G401 (cell line): ENCODE measurements at regions not wholly inside any gene's neighbourhood (a gene's known extent, or its start where the extent isn't known, plus 50 kb on each side); places are given as distances from the start of the nearest gene placed in this dataset.

Source experiments
- DNase-seq: peaks from one replicate; pipeline ENCODE4 v3.0.0-alpha.2; 2015; ENCODE audit warnings: low spot score
- in situ Hi-C: cut with HindIII; loops from 2 replicates; pipeline ENCODE4 v1.10.0; 2016; ENCODE audit warnings: low sequenced_read_pairs, mixed read lengths

DNA sequence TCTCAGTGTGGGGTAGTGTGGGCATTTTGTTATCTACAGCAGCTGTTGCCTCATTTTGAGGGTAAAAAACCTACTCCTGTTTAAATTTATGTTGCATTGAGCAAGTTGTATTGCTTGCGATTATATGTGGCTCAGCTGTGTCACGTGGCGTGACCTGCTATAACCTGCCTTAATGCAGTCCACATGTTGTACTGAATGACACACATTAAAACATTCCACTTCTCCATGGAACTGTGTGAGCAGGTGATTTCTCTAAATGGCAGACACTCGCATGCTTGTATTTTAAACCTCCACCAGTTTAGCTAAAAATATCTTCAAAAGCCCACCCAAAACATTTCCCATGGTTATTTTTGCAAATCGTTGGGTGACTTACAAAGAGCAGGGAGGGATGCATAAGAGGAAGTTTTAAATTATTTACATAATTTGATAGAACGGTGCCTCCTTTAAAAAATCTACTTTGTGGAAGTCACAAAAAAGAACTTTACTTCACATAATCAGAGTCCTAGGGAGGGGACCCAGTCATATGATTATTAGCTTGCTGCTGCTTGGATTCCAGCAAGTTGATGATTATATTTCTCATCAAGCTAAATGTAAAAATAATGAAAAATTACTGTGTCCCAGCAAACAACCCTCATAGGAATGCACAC, 163.3 kb upstream of the ZEB2 start:
- in situ Hi-C loops: no loop called here
- DNase-seq: no peak

DNA sequence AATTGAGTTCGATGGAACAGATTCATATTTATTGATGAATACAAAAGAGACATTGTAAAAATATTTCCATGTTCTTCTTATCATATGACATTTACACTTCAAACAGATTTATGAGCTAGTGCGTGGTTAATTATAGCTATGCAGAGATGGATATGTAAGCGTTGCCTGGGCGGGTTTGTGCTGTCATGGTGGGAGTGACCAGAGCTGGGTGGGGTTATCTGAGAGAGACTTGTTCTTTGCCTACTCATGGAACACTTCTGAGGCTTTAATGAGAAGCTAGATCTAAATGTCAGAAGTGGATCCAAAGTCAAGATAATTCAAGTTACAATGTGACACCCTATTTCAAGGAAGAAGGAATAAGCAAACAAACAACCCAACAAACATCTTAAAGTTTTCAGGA, 162.3 kb upstream of the ZEB2 start:
- in situ Hi-C loops: no loop called here
- DNase-seq: no peak

DNA sequence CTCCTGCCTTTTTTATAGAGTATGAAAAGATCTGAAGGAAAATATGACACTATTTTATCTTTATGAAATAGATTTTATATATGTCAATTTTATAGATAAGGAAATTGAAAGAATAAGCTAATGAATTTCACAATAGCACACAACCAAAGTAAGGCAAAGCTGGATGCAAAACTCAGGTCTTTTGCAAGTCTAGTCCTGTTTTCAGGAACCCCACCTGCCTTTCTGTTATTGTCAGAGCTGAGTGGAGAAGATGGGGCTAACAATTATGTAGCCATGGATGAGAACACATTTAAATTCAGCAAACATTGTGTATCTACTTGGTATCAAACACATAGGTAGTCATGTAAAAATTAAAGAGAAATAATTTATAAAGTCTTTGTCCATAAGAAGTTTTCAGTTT, 161.5 kb upstream of the ZEB2 start:
- in situ Hi-C loops: no loop called here
- DNase-seq: no peak

DNA sequence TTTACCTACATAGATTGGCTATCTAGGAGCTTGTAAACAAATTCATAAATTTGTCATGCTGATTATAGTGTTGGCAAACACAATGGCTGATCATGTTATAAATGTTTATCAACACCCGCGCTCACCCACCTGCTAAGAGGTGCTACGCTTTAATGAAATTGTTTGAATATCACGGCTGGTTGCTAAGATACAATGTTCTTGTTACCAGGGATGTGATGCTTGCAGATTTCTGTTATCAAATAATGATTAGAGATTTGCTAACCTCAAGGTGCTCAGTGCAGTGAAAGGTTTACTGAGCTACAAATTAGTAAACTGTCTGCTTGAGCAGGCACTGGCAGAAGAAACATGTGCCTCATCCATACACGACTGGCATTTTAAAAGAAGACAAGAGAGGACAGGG, 160.0 kb upstream of the ZEB2 start:
- DNase-seq: no peak
- in situ Hi-C loops: no loop called here

DNA sequence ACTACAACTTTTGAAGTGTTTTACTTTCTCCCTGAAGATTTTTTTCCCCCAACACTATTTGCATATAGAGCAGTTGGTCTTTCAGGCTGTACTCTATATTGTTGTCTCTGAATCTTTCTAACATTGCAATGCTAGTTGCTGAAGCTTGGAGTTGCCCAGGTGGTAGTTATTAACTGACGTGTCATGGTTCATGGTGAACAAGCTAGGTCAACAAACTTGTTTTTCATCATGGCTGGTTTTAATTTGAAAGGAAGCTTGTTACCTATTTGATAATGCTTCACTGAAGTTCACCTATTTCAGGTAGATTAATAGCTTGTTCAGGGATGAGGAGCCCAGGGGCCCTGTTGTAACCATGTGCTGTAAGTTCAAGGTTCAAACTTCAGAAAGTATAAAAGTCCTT, 158.8 kb upstream of the ZEB2 start:
- in situ Hi-C loops: no loop called here
- DNase-seq: no peak

DNA sequence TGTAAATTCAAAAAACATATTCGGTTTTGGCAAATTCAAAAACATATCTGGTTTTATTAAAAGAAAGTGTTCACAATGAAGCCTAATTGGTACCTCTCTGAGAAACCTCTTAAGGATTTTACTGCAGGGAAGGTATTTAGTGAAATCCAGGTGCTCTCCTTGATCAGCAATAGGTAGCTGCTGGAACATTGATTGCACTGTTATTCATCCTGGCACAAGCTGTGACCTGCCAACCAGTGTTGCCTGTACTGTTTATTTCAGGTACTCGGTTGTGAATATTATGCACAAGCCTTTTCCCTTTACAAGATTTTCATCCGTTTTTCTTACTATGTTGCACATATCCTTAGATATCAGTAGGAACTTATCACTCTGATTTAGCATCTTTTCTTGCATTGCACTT, 155.8 kb upstream of the ZEB2 start:
- no peak for DNase-seq
- in situ Hi-C loops: no loop called here

DNA sequence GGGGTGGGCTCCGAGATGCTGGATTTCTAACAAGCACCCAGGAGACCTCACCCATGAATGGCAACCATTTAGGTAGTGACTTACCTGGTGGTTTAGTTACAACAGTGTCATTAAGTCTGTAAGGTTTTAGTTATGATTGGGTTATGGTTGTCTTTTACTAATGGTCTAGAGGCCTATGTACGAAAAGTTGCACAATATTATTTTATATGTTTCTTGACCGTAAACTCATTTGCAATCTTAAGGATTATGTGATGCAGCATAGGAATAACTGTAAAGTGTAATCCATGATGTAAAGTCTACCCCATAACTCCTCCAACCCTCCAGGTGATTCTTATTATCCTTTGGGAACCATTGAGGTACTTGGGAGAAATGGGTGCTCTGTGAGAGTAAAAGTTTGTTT, 155.4 kb upstream of the ZEB2 start:
- DNase-seq: no peak
- in situ Hi-C loops: no loop called here

DNA sequence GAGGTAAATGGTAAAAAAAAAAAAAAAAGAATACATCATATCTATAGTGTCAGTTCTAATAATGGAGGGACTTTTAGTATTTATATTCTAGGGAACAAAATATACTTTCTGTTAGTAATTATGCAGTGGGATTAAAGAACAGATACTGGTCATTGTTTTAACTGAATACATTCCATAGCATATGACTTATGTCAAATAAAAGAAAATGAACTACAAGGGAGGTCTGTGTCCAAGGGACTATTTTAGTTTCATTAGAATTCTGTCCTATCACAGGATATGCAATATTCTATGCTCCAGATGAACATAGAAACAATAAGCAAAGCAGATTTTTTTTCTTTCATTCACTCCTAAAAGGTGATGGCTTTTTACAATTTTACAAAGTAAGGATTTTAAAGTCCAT, 154.2 kb upstream of the ZEB2 start:
- no peak for DNase-seq
- in situ Hi-C loops: no loop called here

DNA sequence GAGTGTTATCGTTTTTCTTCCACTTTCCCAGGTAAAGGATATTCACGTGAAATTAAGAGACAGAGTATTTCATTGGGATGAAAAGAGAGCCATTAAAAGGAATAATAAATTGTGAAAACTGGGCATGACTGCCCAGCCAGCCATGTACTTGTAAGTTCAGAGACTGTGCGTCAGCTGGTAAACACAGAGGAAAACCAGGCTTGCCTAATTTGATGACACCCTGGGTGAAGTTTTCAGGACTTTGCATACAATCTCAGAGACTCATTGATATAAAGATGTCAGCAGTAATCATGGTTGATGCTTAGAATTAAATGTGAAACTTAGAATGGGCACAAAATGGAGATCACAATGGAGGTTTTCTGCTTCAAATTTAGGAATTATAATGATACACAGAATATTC, 153.5 kb upstream of the ZEB2 start:
- in situ Hi-C loops: no loop called here
- no peak for DNase-seq

DNA sequence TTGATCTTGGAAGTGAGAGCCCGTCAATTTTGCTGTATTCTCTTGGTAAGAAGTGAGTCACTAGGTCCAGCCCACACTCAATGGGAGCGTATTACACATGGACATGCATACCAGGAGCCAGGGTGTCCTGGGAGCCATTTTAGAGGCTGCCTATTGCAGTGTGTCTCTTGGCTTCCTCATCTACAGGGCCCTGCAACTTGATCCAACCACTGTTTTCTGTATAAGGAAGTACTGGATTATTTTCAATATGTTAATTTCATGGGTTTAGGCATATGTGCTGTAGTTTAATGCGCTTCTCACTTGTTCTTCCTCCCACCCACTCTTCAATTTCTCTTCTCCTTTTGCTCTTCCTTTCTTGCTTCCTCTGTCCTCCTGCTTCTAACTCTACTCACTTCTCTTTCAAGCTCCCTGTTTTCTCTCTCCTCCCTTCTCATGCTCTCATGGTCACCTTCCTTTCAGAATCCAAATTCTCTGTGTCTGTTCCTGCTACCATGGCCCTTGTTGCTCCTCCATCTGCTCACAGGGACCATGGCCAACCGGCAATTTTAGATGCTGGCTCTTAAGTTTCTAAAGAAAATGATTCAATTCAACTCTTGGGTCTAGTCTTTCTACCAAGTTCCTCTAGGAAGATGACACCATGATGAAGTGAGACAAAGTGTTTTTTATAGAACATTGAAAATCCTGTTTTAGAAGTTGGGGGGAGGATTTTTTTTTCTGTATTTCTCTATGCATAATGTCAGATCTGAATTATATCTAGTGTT, 152.0 kb upstream of the ZEB2 start:
- in situ Hi-C loops: no loop called here
- DNase-seq: no peak

DNA sequence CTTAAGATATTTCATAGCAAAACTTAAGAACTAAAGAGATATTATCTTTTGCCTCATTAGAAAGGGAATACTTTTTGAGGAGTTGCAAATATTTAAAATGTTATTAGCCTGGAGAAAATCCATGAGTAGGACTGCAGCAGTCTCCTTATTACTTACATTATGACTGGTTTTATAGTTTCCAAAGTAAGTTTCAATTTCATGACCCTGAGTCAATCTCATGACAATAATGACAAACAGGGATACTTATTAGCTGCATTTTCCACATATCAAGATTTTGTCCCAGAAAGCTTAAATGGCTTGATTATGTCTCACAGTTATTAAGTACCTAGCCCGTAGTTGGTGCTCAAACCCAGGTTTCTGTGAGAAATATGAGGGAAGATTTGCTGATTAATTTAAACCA, 150.8 kb upstream of the ZEB2 start:
- DNase-seq: no peak
- in situ Hi-C loops: no loop called here

DNA sequence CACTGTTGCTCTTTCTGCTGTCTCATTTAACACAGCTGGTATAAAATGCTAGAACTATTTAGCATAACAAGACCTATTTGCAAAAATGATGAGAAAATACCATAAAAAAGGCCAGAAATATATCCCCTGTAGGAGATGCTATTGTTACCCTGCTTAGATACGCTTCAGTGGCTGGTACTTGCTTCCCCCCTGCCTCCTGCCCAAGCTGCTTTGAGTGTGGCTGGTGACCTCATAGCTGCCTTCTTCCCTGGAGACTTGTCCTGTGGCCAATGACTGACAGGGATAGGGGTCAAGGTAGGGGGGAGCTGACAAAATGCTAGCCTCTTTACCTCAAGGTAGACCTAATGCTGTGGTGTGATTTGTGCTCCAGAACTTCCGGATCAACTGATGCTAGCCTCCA, 150.2 kb upstream of the ZEB2 start:
- DNase-seq: no peak
- in situ Hi-C loops: no loop called here

DNA sequence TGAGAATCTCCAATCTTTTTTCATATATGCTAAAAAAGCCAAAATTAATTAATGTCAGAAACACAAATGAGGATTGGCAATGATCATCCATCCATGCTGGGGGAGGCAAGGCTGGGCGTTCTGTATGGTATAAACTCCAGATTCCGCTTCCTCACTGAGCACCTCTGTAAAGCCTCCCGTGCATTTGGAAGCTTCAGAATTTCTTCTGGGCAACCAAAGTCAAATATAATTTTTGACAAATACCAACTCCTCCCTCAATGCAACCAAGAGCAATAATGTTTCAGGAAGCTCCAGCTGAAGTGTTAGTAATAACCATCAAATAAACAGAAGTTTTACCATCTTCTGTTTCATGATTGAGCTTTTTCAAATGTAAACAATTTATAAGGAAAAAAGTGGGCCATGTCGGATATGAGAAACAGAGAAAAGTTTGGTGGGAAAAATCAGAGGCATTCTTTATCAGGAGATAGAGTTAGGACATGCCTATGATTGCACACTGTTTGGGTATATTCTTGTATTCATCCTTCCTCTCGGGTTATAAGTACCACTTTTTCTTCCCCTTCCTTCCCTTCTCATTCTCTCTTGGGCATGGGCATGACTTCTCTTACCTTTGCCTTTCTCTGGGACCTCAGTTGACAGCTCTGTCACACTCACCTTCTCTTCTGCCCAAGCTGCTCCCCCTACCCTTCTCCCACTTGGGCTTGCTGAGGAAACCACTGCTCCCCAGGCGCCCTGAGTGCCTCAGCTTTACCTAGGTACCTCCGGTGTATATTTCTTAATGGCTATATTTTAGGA, 149.5 kb upstream of the ZEB2 start:
- no peak for DNase-seq
- in situ Hi-C loops: no loop called here

DNA sequence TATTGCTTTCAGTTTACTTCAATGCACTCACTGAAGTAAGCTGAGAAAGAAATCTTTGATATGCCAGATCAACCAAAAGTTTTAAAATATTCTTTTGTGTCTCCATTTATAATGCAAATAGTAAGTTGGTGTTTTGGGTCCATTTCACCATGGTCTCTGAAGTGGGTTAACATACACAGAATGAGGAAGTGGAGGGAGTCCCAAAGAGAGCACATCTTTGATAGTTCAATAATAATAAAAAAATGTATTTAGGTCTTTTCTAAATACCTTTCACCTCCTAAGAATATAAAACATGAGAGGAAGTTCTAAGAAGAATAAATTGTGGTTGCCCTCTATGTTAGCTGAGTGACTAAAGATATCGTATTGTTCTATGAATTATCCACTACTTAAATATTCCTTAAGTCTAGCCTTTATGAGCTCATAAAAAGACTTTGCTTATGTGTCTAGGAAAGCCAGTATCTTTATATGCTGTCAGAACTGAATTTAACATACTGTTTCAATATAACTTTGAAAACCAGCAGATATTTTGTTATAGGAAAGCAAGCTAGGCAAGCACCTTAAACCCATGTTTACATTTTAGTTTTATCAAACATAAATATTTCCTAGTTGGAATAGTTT, 148.7 kb upstream of the ZEB2 start:
- in situ Hi-C loops: no loop called here

DNA sequence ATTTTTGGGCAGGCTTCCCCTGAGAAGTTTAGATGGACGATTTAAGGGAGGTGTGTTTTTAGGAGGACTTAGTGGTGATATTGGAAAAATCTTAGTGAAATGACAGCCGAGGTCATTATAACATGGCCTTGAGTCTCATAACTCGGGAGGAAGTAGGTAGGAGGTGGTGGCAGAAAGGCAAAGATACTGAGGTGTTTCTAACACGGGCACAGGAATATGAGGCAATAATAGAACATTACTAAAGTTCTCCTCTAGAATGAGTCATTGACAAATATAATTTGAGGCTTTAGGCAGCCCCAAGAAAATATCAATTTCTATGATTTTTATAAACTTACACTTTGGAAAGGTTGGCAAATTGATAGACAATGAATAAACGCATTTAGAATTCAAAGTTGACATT, 146.1 kb upstream of the ZEB2 start:
- no peak for DNase-seq
- in situ Hi-C loops: no loop called here

More for the DNA sequence above, 148.7 kb upstream of the ZEB2 start:
- no peak for DNase-seq

DNA sequence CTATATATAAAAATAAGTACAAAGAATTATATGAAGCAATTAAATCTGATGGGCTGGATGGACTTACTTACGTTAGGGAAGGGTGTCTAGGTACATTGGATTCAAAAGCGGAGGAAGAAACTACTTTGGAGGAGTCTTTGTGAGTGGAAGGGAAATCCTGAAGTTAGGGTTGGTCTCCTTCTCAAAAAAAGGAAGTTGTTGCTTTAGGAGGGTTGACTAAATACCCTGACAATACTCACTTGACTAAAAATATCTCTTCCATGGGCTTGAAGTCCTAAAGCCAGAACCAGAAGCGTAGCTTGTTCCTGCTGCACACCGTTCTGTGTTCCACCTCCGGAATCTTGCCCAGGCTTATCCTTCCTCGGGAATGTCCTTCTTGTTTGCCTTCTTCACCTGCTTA, 143.3 kb upstream of the ZEB2 start:
- in situ Hi-C loops: no loop called here
- DNase-seq: no peak

DNA sequence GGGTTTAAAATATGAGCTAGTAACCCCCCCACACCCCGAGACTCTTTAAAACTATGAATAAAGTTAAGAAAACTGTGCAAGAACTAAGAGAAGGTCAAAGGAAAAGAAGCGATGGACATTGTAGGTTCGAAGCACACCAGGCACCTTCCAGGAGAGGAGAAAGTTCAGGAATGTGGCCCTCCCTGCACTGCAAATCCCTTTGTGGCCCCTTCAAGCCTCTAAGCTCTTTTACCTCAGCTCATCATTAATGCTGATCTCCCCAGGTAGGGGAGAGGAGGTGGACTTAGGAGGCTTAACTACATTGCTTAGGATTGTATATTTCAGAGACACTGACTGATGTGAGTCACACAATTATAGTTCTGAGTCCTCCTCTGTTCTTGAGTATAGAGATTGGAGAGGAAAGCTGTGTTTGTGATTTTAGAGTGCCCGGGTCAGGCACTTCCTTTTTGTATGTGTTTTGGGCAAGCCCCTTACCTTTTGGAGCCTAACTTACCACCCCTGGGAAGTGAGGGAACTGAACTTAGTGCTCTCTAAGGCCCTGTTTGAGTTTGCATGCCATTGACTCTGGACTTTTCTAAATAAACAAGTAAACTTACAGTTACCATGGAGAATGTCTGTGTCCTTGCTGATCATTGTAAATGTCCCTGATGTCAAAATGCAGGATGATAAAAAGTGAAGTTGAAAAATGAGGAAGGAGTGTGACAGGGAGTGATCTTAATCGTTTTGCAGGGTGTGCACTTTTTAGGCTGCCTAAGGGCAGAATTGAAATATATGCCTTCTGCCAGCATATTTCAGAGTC, 140.8 kb upstream of the ZEB2 start:
- in situ Hi-C loops: no loop called here
- DNase-seq: no peak

DNA sequence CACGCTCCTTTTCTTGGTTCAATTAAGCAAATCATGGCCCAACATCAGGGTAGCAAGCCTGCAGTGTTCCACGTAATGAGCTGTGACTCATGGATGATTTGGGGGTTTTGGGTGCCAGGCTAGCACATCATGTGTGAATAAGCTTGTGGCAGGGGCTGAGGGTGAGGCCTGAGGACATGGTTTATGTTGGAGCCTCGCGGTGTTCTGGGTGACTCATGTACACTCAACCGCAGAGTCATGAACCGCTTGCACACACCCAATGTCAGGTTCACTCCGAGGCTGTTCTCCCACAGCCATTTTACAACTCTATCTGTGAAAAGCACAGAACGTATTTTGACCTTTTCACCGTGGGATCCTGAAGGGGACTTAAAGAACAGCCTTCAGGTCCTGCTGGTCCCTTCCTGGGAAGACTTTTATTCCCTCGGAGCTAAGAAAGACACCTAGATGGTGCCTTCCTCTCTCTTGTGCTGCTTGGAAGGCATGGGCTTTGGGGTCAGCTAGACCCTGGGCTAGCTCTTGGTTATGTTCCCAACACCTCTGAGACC, 139.9 kb upstream of the ZEB2 start:
- in situ Hi-C loops: no loop called here
- DNase-seq: no peak

DNA sequence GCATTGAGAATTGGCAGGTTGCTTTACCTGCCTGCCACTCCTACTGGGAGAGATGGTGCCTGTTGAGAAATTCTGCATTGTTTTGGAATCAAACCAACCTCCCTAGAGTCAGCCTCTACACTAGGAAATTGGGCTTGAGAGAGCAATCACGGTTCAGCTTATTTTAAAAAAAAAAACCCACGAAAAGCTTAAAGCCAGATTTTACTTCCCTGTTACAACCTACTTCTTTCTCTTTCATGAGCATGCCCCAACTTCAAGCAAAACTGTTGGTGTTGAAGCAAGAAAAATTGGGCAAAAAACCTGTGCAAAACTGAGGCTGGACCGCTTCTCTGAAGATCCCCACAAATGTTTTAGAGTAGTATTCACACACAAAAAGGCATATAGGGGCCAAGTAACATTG, 134.6 kb upstream of the ZEB2 start:
- in situ Hi-C loops: no loop called here

More for the DNA sequence above, 134.6 kb upstream of the ZEB2 start:
- DNase-seq: no peak
